ENCODE measurements at regions not wholly inside any gene's neighbourhood (a gene's known extent, or its start where the extent isn't known, plus 50 kb on each side); places are given as distances from the start of the nearest gene placed in this dataset.

DNA sequence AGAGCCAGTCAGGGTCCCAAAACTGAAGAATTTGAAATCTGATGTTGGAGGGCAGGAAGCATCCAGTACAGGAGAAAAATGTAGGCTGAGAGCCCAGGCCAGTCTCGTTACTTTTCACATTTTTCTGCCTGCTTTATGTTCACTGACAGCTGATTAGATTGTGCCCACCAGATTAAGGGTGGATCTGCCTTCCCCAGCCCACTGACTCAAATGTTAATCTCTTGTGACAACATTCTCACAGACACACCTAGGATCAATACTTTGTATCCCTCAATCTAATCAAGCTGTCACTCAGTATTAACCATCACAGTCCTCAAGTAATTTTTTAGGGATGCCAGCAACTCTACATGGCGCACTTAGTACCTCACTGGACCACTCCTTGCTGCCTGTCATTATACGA is 1345.3 kb downstream of the FAM181B start:
- Histone ChIP-seq H3K36me3 (ENCODE audit: control insufficient read depth, insufficient read depth, low read length) (no peaks in the 10 kb centered on the region), H3K27me3 (replicated peaks; ENCODE audit: control insufficient read depth, insufficient read depth, low read length) (no peaks in the 10 kb centered on the region), H3K4me3 (replicated peaks; ENCODE audit: low read depth, low read length) (no peak overlapping the region)
- DNase-seq (ENCODE audit: extremely low read depth, insufficient read length), result no peak
- TF ChIP-seq CTCF (IDR thresholded peaks at IDR 0.05; ENCODE audit: insufficient read depth, low read length, poor library complexity, severe bottlenecking), result no peak

- TF ChIP-seq CTCF (IDR thresholded peaks at IDR 0.05; ENCODE audit: insufficient read depth, low read length, poor library complexity, severe bottlenecking), result no peak
- DNase-seq (ENCODE audit: extremely low read depth, insufficient read length), result no peak
- Histone ChIP-seq H3K27me3 (replicated peaks; ENCODE audit: control insufficient read depth, insufficient read depth, low read length) (no peaks in the 10 kb centered on the region), H3K36me3 (ENCODE audit: control insufficient read depth, insufficient read depth, low read length) (no peaks in the 10 kb centered on the region), H3K4me3 (replicated peaks; ENCODE audit: low read depth, low read length) (no peak overlapping the region)
These were observed 1353.3 kb downstream of the FAM181B start for GRCh38 chr11:81380395-81380794.

DNA sequence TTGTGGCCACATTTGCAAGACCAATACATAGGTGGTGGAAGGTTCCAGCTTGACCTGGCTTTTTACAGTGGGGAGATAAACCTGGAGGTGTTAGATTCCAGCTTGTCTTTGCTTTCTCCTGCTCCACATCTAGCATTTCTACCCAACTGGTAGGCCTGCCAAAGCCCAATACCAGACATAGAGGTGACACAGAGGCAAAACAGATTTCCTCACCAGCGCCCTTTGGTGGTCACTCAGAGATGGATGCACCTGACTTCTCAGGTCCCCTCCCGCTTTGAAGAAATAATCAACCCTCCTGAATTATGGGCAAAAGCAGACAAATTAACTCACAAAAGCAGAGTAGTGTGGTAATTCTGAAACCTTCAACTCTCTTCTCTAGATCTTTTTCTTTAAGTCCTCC is 1356.2 kb downstream of the FAM181B start:
- H3K4me3 ChIP-seq (replicated peaks; ENCODE audit: low read depth, low read length), result no peak overlapping the region
- H3K27me3 ChIP-seq (replicated peaks; ENCODE audit: control insufficient read depth, insufficient read depth, low read length), result no peaks in the 10 kb centered on the region
- no peak for TF ChIP-seq CTCF (IDR thresholded peaks at IDR 0.05; ENCODE audit: insufficient read depth, low read length, poor library complexity, severe bottlenecking)
- no peaks in the 10 kb centered on the region for H3K36me3 ChIP-seq (ENCODE audit: control insufficient read depth, insufficient read depth, low read length)
- no peak for DNase-seq (ENCODE audit: extremely low read depth, insufficient read length)

- no peak for TF ChIP-seq CTCF (IDR thresholded peaks at IDR 0.05; ENCODE audit: insufficient read depth, low read length, poor library complexity, severe bottlenecking)
- no peak for DNase-seq (ENCODE audit: extremely low read depth, insufficient read length)
- H3K27me3 ChIP-seq (replicated peaks; ENCODE audit: control insufficient read depth, insufficient read depth, low read length), result no peaks in the 10 kb centered on the region
These were observed 1359.7 kb downstream of the FAM181B start for GRCh38 chr11:81373986-81374385.

DNA sequence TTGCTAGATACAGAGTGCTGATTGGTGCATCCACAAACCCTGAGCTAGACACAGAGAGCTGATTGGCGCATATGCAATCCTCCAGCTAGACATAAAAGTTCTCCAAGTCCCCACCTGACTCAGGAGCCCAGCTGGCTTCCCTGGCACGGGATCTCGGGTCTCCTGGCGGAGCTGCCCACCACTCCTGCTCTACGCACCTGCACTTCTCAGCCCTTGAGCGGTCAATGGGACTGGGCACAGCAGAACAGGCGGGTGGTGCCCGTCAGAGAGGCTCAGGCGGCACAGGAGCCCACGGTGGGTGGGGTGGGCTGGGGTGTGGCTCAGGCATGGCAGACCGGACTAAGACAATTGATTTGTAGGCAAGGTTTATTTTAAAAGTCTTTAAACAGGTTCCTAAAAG is 1365.5 kb downstream of the FAM181B start:
- Histone ChIP-seq H3K36me3 (ENCODE audit: control insufficient read depth, insufficient read depth, low read length) (no peaks in the 10 kb centered on the region), H3K4me3 (replicated peaks; ENCODE audit: low read depth, low read length) (no peak overlapping the region), H3K27me3 (replicated peaks; ENCODE audit: control insufficient read depth, insufficient read depth, low read length) (no peaks in the 10 kb centered on the region)
- DNase-seq (ENCODE audit: extremely low read depth, insufficient read length), result no peak
- no peak for TF ChIP-seq CTCF (IDR thresholded peaks at IDR 0.05; ENCODE audit: insufficient read depth, low read length, poor library complexity, severe bottlenecking)

More at GRCh38 chr11:81373986-81374385, 1359.7 kb downstream of the FAM181B start:
- Histone ChIP-seq H3K4me3 (replicated peaks; ENCODE audit: low read depth, low read length) (no peak overlapping the region), H3K36me3 (ENCODE audit: control insufficient read depth, insufficient read depth, low read length) (no peaks in the 10 kb centered on the region)

- TF ChIP-seq CTCF (IDR thresholded peaks at IDR 0.05; ENCODE audit: insufficient read depth, low read length, poor library complexity, severe bottlenecking), result no peak
- H3K36me3 ChIP-seq (ENCODE audit: control insufficient read depth, insufficient read depth, low read length), result no peaks in the 10 kb centered on the region
- no peak overlapping the region for H3K4me3 ChIP-seq (replicated peaks; ENCODE audit: low read depth, low read length)
- no peak for DNase-seq (ENCODE audit: extremely low read depth, insufficient read length)
- no peaks in the 10 kb centered on the region for H3K27me3 ChIP-seq (replicated peaks; ENCODE audit: control insufficient read depth, insufficient read depth, low read length)
These were observed 1368.2 kb downstream of the FAM181B start for GRCh38 chr11:81365496-81365895.

Measured in GM06990 (cell line).